ENCODE measurements at regions not wholly inside any gene's neighbourhood (a gene's known extent, or its start where the extent isn't known, plus 50 kb on each side); places are given as distances from the start of the nearest gene placed in this dataset.

- DNase-seq (ENCODE audit: low read depth), result no peak
Measured at GRCh38 chr16:64654178-64654577, 467.7 kb downstream of the CDH11 start.

DNA sequence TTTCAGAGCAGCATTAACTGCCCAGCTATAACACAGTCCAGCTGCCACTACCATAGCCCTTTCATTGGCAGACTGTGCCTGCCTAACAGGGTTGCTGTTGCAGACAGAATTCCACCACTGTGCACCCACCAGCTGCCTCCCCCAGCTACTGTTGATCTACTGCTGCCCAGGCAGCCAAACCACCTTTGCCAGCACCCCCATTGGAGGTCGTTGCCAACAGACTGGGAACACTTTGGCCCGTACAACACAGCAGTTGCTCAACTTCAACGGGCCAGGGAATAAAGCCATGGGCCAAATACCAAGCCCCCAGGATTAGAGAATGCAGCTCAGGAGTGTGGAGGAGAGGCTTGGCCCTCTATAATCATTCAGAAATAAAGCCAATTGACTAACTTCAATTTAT, 473.6 kb downstream of the CDH11 start:
- no peak for DNase-seq (ENCODE audit: low read depth)

DNA sequence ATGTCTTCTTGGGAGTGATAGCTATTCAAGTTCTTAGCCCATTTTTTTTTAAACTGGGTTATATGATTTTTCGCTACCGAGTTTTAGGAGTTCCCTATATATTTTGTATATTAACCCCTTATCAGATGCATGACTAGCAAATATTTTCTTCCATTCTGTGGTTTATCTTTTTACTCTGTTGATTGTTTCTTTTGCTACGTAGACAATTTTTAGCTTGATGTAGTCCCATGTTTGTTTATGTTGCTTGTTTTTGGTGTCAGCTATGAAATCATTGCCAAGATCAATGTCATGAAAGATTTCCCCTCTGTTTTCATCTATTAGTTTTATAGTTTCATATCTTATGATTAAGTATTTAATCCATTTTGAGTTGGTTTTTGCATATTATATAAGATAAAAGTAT, 480.5 kb downstream of the CDH11 start:
- no peak for DNase-seq (ENCODE audit: low read depth)

DNA sequence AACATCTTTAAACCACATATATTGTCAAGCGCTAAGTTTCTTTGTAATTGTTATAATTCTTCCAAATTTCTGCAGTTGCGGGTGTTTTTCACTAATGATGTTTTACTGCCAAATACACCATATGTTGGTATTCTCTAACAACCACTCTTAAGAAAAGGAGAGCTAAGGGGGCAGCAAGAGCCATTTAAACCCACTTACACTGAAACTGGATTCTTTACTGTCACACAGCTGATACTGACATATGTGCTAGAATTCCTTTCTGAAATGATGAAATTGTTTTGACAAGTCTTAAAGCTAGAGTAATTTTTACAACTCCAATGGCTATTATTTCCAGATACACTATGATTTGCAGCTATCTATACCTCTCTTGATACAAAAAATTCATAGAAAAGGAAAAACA, 483.1 kb downstream of the CDH11 start:
- DNase-seq (ENCODE audit: low read depth), result no peak

DNA sequence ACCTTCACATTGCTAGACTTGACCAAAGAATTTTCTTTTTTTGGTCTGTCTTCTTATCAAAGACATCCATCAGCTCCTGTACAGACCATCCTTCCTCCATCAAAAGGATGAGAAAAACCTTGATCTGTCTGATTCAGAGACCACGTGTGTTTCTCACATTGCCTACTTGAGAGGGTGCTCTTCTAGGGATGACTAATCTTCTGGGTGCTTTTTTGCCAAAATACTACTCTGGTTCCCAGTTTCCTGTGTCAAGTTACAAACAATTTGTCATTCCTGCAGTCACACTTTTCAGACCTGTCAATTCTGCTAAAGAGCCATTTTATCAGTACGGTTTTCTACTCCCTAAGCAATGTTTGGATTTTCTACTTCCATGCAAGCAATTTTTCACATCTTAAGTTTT, 492.2 kb downstream of the CDH11 start:
- peak; percentile 6 for DNase-seq (ENCODE audit: low read depth)

DNA sequence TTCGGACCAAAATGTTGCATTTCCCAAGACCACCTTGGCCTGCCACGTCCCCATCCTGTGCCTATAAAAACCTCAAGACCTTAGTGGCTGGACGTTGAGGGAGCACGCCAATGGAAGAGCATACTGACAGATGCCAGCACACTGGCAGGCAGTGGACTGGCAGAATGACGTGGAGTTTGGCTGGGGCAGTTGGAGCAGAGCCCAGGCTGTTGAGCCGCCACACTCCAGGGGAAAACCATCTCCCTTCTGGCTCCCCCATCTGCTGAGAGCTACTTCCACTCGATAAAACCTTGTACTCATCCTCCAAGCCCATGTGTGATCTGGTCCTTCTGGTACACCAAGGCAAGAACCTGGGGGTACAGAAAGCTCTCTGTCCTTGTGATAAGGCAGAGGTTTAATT, 494.1 kb downstream of the CDH11 start:
- DNase-seq (ENCODE audit: low read depth), result no peak

GRCh38 chr16:64627288-64627687, 494.6 kb downstream of the CDH11 start:
- DNase-seq (ENCODE audit: low read depth), result no peak

- DNase-seq (ENCODE audit: low read depth), result no peak
Measured at GRCh38 chr16:64626776-64627175, 495.1 kb downstream of the CDH11 start.

- no peak for DNase-seq (ENCODE audit: low read depth)
Measured at GRCh38 chr16:64621616-64622015, 500.2 kb downstream of the CDH11 start.

DNA sequence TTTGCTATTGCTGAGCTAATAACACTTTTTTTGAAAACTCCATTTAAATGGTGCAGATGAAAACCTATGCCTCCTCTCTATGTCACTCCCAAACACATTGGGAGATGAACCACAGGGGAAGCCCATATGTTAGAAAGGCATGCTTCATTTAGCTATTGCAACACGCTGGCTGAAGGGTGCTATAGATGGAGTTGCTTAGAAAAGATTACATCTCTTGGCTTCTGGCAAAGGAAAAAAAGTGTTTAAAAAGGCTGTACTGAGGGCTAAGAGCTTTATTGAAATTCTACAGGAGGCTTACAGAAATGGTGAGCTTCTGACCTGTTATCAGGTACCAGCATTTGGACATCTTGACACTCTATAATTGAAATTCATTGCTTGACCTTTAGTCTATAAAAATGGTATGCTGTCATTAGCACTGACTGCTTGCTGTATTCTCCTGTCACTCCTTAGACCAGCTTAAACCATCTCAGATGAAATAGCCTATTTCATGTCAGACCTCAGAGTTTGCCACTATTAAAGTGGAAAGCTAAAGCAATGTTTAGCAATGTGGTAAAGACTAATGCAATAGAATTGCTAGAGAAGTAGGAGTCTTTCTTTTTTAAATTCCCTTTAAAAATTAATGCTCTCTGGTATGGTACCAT, 503.9 kb downstream of the CDH11 start:
- DNase-seq (ENCODE audit: low read depth), result no peak

- DNase-seq (ENCODE audit: low read depth), result no peak
Measured at GRCh38 chr16:64615630-64616280, 506.1 kb downstream of the CDH11 start.

GRCh38 chr16:64596196-64596595, 525.7 kb downstream of the CDH11 start:
- DNase-seq (ENCODE audit: low read depth), result no peak

- DNase-seq (ENCODE audit: low read depth), result no peak
Measured at GRCh38 chr16:64590513-64590912, 531.4 kb downstream of the CDH11 start.

- DNase-seq (ENCODE audit: low read depth), result peak; percentile 60
Measured at GRCh38 chr16:64589836-64590235, 532.0 kb downstream of the CDH11 start.

DNA sequence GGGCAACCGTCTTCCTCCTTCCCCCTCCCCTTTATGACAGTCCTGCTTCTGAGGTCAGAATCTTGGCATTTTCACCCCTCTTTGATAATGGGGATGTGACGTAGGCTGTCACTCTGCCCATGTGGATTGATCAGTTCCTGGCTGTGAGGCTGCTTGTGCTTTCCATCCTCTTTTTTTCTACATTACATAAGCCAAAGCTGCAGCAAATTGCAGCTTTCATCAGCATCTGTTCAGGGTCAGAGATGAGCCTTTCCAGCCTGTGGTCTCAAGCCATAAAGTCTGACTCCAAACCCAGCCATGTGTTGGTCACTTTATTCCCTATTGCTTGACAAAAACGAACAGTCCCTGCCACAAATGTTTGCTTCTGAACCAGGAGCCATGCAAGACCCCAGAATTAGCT, 535.1 kb downstream of the CDH11 start:
- DNase-seq (ENCODE audit: low read depth), result no peak

DNA sequence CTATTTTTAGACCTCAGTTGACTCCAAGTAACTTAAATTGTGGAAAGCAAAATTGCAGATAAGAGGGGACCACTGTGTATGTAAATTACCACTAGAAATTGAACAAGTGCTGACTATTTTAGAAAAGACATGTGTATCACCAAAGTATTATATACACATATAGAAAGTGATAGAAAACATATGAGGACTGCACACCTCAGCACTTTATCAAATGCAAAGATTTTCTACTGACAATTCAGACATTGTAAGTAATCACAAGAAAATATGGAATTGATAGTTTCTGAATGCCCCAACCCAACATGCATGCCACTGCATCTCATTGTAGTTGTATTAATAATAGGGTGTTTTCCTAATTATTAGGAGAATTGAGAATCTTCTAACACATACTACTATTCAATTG, 536.5 kb downstream of the CDH11 start:
- DNase-seq (ENCODE audit: low read depth), result no peak

GRCh38 chr16:64580558-64580957, 541.3 kb downstream of the CDH11 start:
- DNase-seq (ENCODE audit: low read depth), result no peak

DNA sequence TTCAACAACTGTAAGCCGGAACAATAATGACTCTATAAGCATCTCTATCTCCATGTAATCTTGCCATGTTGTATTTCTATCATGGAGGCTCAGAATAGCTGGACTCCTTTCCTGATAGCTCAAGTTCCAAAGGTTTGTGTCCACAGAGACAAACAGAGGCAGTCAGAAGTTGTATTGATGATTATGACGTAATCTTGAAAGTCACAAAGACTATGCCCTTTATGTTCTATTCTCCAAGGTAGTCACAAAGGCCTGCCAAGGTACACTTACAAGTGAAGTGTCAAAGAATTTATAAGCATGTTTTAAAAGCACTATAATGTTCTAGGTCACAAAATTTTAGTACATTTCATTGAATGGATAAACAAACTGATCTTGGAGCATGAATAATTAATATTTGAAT, 542.2 kb downstream of the CDH11 start:
- DNase-seq (ENCODE audit: low read depth), result no peak

GRCh38 chr16:64545768-64546167, 576.1 kb downstream of the CDH11 start:
- no peak for DNase-seq (ENCODE audit: low read depth)

- DNase-seq (ENCODE audit: low read depth), result no peak
Measured at GRCh38 chr16:64544859-64545258, 577.0 kb downstream of the CDH11 start.

DNA sequence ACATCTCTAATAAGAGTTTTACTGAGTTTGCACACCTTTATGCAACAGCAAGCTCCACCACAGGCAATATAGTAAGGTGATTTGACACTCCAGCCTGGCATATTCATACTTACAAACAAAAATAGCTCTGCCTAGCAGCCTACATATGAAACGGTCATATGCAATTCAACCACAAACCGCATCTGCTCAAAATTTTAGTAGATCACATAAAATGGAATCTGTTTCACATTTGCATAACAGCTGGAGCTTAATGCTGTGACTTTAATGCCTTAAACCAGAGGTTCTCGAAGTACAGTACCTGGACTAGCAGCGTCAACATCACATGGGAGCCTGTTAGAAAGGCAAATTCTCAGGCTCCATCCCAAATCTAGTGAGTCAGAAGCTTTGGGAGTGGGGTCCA, 578.4 kb downstream of the CDH11 start:
- DNase-seq (ENCODE audit: low read depth), result no peak

DNA sequence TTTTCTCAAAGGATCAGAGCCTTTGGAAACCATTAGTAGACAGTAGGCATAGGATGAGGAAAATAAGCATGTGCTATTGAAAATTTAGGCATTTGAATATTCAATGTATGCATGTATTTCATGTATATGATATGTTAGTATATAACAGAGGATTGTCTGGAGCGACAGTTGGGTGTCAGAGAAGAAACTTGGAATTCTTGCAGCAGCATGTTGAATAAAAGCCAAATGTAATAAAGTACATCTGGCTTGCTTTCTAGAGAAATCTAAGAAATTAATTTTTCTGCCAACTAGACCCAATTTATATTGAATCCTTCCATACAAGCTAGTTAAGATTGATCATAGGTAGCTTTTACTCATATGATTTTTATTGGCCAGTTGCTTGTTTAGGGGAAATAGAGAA, 578.8 kb downstream of the CDH11 start:
- DNase-seq (ENCODE audit: low read depth), result no peak

GRCh38 chr16:64542152-64542551, 579.7 kb downstream of the CDH11 start:
- DNase-seq (ENCODE audit: low read depth), result no peak

GRCh38 chr16:64541621-64542020, 580.2 kb downstream of the CDH11 start:
- no peak for DNase-seq (ENCODE audit: low read depth)

Measured in HS-5 (cell line).